GM12891 (cell line): ENCODE measurements at regions not wholly inside any gene's neighbourhood (a gene's known extent, or its start where the extent isn't known, plus 50 kb on each side); places are given as distances from the start of the nearest gene placed in this dataset.

Source experiments
- PAX5 ChIP-seq: IDR thresholded peaks from 2 replicates; pipeline ENCODE4 v1.6.1; 2011; ENCODE audit warnings: low read length, moderate library complexity, mild to moderate bottlenecking; ENCODE audit not compliant: insufficient read depth, severe bottlenecking
- POLR2A ChIP-seq: IDR thresholded peaks from 2 replicates; pipeline ENCODE4 v1.6.1; 2011; ENCODE audit warnings: low read depth, low read length, control low read depth
- POLR2AphosphoS5 ChIP-seq: IDR thresholded peaks from 2 replicates; pipeline ENCODE4 v1.6.1; 2011; ENCODE audit warnings: low read depth, low read length, control low read depth
- TAF1 ChIP-seq: IDR thresholded peaks from 2 replicates; pipeline ENCODE4 v1.6.1; 2011; ENCODE audit warnings: low read depth, low read length, control low read depth

DNA sequence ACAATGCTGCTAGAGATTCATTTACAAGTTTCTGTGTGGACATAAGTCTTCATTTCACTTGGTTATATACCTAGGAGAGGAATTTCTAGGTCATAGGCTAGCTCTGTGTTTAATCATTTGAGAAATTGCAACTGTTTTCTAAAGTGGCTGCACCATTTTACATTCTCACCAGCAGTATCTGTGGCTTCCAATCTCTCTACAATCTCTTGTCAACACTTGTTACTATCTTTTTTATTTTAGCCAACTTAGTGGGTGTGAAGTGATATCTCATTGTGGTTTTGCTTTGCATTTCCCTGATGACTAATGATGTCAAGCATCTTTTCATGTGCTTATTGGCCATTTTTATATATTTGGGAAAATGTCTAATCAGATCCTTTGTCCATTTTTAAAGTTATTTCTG, 53.0 kb upstream of the DRGX start:
- TF ChIP-seq POLR2A (no peak), POLR2AphosphoS5 (no peak), TAF1 (no peak), PAX5 (no peak)
